Nephron (organoid): ENCODE measurements at regions not wholly inside any gene's neighbourhood (a gene's known extent, or its start where the extent isn't known, plus 50 kb on each side); places are given as distances from the start of the nearest gene placed in this dataset.

Experiments used
- H3K27ac Mint-ChIP-seq, 3 experiments: 2 replicates each; pipeline ENCODE4 v1.8.0; 2020; ENCODE audit warnings: mixed read lengths in 3 of 3, mild to moderate bottlenecking in 2 of 3, moderate library complexity in 1 of 3
- H3K27me3 Mint-ChIP-seq: 2 replicates; pipeline ENCODE4 v1.8.0; 2021; ENCODE audit warnings: low read depth, mild to moderate bottlenecking, moderate library complexity, mixed read lengths
- H3K36me3 Mint-ChIP-seq: 2 replicates; pipeline ENCODE4 v1.8.0; 2020; ENCODE audit warnings: low read depth, mixed read lengths
- H3K4me1 Mint-ChIP-seq: 2 replicates; pipeline ENCODE4 v1.8.0; 2020; ENCODE audit warnings: mixed read lengths
- H3K4me3 Mint-ChIP-seq, 3 experiments: 2 replicates each; pipeline ENCODE4 v1.8.0; 2020; ENCODE audit warnings: mild to moderate bottlenecking in 3 of 3, mixed read lengths in 3 of 3, moderate library complexity in 2 of 3
- H3K9me3 Mint-ChIP-seq: 2 replicates; pipeline ENCODE4 v1.8.0; 2020; ENCODE audit warnings: mixed read lengths
- CTCF ChIP-seq, 3 experiments: fragments of 200-600 bp; sonication (generic); IDR thresholded peaks; one replicate each; pipeline ENCODE4 v1.5.0; 2021; ENCODE audit warnings: antibody characterized with exemption in 3 of 3; ENCODE audit not compliant: unreplicated experiment in 3 of 3

- peaks cover 31% of the 10 kb centered on the region for H3K4me1 Mint-ChIP-seq
- H3K27ac Mint-ChIP-seq, result peak overlapping the region in 2 of 3 experiments; percentile 59 to 68
- H3K36me3 Mint-ChIP-seq, result no peaks in the 10 kb centered on the region
- TF ChIP-seq CTCF (IDR thresholded peaks at IDR 0.05; ENCODE audit: unreplicated experiment in 3 of 3), result no peak
- peak overlapping the region in 1 of 3 experiments; percentile 2 for H3K4me3 Mint-ChIP-seq
- no peaks in the 10 kb centered on the region for H3K9me3 Mint-ChIP-seq
- peaks cover 15% of the 10 kb centered on the region for H3K27me3 Mint-ChIP-seq
Observed at GRCh38 chr16:82389956-82390650, 220.1 kb upstream of the MPHOSPH6 start.

- TF ChIP-seq CTCF (IDR thresholded peaks at IDR 0.05; ENCODE audit: unreplicated experiment in 3 of 3), result no peak
- H3K27ac Mint-ChIP-seq, result peak overlapping the region; percentile 20 to 63 (median 20)
- H3K27me3 Mint-ChIP-seq, result peaks cover 22% of the 10 kb centered on the region
- peaks cover 52% of the 10 kb centered on the region for H3K4me1 Mint-ChIP-seq
- no peak overlapping the region for H3K4me3 Mint-ChIP-seq
- H3K36me3 Mint-ChIP-seq, result no peaks in the 10 kb centered on the region
- no peaks in the 10 kb centered on the region for H3K9me3 Mint-ChIP-seq
Observed at GRCh38 chr16:82386761-82387160, 216.7 kb upstream of the MPHOSPH6 start.

- H3K27ac Mint-ChIP-seq, result peak overlapping the region in 2 of 3 experiments; percentile 40 to 50
- H3K4me3 Mint-ChIP-seq, result no peak overlapping the region
- H3K36me3 Mint-ChIP-seq, result no peaks in the 10 kb centered on the region
- H3K9me3 Mint-ChIP-seq, result peaks cover 3% of the 10 kb centered on the region
- no peak for TF ChIP-seq CTCF (IDR thresholded peaks at IDR 0.05; ENCODE audit: unreplicated experiment in 3 of 3)
- peaks cover 19% of the 10 kb centered on the region for H3K27me3 Mint-ChIP-seq
- H3K4me1 Mint-ChIP-seq, result peaks cover 47% of the 10 kb centered on the region
Observed at GRCh38 chr16:82384949-82385348, 214.9 kb upstream of the MPHOSPH6 start.

GRCh38 chr16:82384017-82384416, 214.0 kb upstream of the MPHOSPH6 start:
- Mint-ChIP-seq H3K4me3 (no peak overlapping the region), H3K36me3 (no peaks in the 10 kb centered on the region), H3K27me3 (peaks cover 15% of the 10 kb centered on the region), H3K4me1 (peaks cover 40% of the 10 kb centered on the region), H3K9me3 (peaks cover 3% of the 10 kb centered on the region), H3K27ac (no peak overlapping the region)
- no peak for TF ChIP-seq CTCF (IDR thresholded peaks at IDR 0.05; ENCODE audit: unreplicated experiment in 3 of 3)

GRCh38 chr16:82382521-82382920, 212.5 kb upstream of the MPHOSPH6 start:
- TF ChIP-seq CTCF (IDR thresholded peaks at IDR 0.05; ENCODE audit: unreplicated experiment in 3 of 3), result no peak
- Mint-ChIP-seq H3K36me3 (no peaks in the 10 kb centered on the region), H3K27me3 (peaks cover 11% of the 10 kb centered on the region)

GRCh38 chr16:82379551-82379950, 209.5 kb upstream of the MPHOSPH6 start:
- TF ChIP-seq CTCF (IDR thresholded peaks at IDR 0.05; ENCODE audit: unreplicated experiment in 3 of 3), result no peak
- Mint-ChIP-seq H3K27me3 (peaks cover 11% of the 10 kb centered on the region), H3K27ac (no peak overlapping the region), H3K9me3 (peaks cover 6% of the 10 kb centered on the region), H3K36me3 (no peaks in the 10 kb centered on the region), H3K4me1 (peaks cover 15% of the 10 kb centered on the region), H3K4me3 (no peak overlapping the region)

More at GRCh38 chr16:82382521-82382920, 212.5 kb upstream of the MPHOSPH6 start:
- Mint-ChIP-seq H3K9me3 (peaks cover 4% of the 10 kb centered on the region), H3K4me1 (peaks cover 38% of the 10 kb centered on the region), H3K27ac (no peak overlapping the region), H3K4me3 (no peak overlapping the region)
